NCI-H526 (cell line): ENCODE measurements at regions not wholly inside any gene's neighbourhood (a gene's known extent, or its start where the extent isn't known, plus 50 kb on each side); places are given as distances from the start of the nearest gene placed in this dataset.
A peak's percentile ranks its signal among the peaks of the same experiment; 100 is the strongest.
"Not testable (repeated sequence)": the region's sequence is repeated elsewhere in the genome, so short reads cannot be mapped to it uniquely, and the experiment has no call there.

Source experiments
- DNase-seq, 2 experiments: peaks; one replicate each; lab custom pipeline; 2025; lab: John Stamatoyannopoulos, UW

DNA sequence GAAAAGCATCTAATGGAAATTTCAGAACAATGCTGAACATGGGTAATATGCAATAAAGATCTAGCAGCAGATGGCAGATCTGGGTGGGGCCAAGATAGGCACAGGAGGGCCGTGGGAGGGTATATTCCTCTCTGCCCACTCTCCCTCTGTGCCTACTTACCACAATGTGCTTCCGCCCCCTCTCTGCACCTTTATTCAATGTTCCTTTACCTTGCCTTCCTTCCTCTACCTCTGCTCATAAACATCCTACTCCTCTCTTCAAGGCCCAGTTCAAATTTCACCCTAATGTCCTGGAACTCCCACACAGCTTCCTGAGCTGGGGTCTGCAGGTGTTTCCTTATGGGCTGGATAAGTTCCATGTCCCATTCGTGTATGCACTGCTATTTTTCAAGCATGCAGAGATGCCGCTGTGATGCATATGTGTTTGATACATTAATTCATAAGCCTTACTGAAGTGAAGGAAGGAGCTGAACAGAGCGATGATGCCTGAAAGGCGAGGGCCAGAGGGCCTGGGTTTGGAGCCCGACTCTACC is 65.6 kb upstream of the EDEM3 start:
- DNase-seq = no peak

DNA sequence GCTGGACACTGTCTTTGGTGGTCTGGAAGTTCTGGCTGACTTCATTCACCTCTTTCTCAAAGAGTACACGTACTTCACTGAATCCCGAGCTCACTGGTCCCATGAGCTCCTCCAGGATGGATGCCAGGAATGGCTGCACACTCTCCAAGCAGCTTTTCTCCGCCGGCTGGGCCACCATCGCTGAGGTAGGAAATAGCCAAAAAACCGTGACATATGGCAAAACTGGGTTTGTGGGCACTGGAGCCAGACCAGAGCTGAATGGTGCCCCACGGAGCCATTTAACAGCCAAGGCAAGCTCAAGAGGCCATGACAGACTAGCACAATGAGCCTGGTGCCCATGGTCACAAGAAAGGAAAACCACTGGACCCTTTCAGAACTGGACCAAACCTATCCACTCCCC is 64.0 kb upstream of the EDEM3 start:
- no peak for DNase-seq

DNA sequence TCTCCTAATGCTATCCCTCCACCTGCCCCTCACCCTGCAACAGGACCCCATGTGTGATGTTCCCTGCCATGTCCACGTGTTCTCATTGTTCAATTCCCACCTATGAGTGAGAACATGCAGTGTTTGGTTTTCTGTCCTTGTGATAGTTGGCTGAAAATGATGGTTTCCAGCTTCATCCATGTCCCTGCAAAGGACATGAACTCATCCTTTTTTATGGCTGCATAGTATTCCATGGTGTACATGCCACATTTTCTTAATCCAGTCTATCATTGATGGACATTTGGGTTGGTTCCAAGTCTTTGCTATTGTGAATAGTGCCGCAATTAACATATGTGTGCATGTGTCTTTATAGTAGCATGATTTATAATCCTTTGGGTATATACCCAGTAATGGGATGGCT is 62.3 kb upstream of the EDEM3 start:
- DNase-seq = not testable (repeated sequence)

DNA sequence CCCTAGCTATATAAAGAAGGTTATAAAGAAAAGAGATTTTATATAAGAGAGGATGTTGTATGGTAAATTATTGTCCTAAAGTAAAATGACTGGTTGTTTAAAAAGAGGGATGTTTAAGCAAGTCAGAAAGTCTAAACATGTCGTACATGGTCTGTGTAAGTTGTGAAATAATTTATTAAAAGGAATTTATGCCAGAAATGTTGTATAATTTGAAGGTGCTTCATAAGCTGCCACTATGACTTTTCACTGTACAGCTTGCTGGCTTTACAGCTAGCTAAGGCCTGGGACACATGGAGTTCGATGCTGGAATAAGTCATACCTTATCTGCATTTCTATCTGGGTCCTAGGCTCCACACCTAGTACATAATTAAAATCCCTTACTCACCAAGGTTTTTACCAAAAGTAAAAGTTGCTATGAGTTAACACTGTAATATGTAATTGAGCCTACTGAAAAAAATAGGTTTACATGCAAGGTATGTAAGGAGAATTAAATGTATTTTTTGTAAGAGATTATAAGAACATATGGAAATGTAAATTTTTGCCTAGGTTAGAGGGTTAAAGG is 59.0 kb upstream of the EDEM3 start:
- DNase-seq = no peak

DNA sequence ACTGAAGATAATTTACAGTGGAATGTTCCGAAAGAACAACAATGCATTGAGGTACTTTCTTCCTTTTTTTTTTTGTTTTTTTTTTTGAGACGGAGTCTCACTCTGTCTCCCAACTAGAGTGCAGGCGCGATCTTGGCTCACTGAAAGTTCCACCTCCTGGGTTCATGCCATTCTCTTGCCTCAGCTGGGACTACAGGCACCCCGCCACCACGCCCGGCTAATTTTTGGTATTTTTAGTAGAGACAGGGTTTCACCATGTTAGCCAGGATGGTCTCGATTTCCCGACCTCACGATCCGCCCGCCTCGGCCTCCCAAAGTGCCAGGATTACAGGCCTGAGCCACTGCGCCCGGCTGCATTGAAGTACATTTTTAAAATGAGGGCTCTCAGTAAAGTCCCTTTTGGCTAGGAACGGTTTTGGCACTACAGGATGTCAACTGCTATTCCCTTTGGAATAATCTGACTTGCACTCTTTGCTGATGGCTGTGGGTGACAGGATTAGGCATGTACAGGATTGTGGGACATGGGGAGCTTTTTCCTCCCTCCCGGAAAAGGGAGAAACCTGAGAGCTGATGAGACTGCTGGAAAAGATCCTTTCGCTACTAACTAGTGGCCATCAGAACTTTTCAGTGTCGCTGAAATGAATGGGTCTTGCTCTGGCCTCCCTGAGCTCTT is 56.9 kb upstream of the EDEM3 start:
- no peak for DNase-seq

DNA sequence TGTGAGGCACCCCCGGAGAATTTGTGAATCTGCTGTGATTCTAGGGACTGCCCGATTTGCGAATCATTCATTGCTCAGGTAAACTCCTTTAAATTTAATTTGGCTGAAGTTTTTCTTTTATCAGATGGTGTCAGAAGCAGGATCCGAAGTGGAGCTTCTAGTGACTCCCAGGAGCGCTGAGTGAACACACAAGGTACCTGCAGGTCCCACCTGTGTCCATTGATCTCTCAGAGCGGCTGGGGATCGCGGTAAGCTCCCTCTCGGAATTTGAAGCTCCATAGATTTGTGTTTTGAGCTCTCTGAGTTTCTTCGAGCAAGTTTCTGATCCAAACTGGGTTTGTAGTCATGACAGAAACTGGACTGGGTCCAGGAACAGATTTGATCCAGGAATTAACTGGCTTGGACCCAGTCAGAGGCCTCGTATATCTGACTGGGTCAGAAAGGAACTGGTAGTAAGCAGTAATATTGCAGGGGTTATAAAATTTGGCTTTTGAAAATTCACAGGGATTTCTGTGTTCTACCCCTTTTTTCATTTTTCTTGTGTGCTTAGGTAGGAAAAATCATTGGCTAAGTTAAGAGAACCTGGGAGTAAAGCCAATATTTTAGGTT is 56.2 kb upstream of the EDEM3 start:
- DNase-seq = no peak

DNA sequence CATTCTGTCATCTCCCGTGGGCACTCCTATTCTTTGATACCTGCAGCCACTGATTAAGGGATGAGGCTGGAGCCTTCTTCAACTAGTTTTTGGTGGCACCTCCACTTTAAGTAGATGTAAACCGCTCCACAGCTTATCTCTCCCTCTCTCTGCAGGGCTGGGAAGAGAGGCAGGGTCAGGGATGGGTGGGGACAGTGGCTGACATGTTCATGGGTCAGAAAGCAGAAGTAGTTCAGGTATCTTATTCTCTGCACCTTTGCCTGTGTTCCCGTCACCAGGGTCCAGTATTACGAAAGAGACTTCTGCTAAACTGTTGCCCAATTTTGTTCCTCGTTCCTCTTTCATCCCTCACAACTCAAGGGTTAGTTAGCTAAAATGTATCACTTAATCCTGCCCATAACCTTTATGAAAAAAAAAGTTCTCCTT is 51.7 kb upstream of the EDEM3 start:
- no peak for DNase-seq

DNA sequence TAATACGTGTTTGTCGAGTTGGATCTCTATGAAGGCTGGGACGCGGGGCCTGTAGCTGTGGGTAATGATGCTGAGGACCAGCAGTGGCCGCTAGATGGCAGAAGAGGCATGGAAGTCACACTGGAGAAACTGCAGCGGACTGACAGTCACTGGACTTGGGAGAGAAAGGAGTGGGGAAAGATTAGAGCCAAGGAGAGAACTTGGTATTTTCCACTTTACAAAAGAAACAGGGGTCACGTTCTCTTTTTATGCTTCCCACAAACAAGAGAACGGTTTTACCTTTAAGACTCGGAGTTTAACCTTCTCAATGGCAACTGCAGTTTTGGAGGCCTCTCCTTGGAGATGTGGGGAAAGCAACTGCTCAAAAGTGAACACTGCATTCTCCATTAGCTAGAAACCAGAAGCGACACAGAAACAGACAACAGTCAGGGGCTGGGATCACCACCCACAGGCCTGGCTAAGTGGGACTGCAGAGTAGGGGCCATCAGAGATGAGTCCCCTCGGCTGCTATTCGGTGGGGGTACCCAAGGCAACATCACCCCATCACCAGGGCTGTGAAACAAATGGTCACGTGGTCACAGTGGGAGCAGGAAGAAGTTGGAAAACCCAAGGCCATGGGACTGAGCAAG is 51.1 kb upstream of the EDEM3 start:
- peak; percentile 81 to 98 for DNase-seq
